ENCODE measurements at regions not wholly inside any gene's neighbourhood (a gene's known extent, or its start where the extent isn't known, plus 50 kb on each side); places are given as distances from the start of the nearest gene placed in this dataset.
"Not testable (repeated sequence)": the region's sequence is repeated elsewhere in the genome, so short reads cannot be mapped to it uniquely, and the experiment has no call there.

GRCh38 chr7:136128050-136128449 lies 150.9 kb upstream of the MTPN start:
- Mint-ChIP-seq H3K4me1 (peaks cover 3% of the 10 kb centered on the region), H3K27me3 (peaks cover 2% of the 10 kb centered on the region), H3K36me3 (no peaks in the 10 kb centered on the region), H3K9me3 (peaks cover 4% of the 10 kb centered on the region), H3K27ac (no peak overlapping the region), H3K4me3 (no peak overlapping the region)
- POLR2A ChIA-PET: no interaction called here
- ATAC-seq (ENCODE audit: low read depth) (no peak), DNase-seq (no peak)

DNA sequence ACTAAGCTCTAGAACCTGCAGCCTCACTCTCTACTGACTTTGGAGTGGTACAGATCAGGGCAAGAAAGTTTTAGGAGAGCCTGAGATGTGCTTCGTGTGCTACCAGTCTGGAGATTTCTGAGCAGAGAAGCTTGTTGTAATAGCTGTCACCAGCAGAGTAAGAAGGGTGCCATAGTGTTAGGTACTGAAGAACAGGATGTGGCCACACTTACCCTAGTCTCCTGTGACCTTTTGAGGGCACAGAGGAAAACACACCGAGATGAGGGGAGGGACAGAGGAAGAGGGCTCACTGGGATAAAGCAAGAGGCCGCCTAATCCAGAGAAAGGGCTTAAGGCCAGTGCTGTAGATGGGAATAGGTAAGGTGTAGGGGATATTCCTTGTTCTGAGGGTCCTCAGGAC lies 146.2 kb upstream of the MTPN start:
- no peak for ATAC-seq (ENCODE audit: low read depth)
- Mint-ChIP-seq H3K4me1 (peaks cover 3% of the 10 kb centered on the region), H3K27me3 (peaks cover 2% of the 10 kb centered on the region), H3K9me3 (peaks cover 4% of the 10 kb centered on the region), H3K4me3 (no peak overlapping the region), H3K36me3 (no peaks in the 10 kb centered on the region), H3K27ac (no peak overlapping the region)
- DNase-seq: no peak
- POLR2A ChIA-PET: no interaction called here

GRCh38 chr7:136122026-136122425 lies 144.9 kb upstream of the MTPN start:
- H3K9me3 Mint-ChIP-seq: peaks cover 4% of the 10 kb centered on the region
- no peak overlapping the region for H3K27ac Mint-ChIP-seq
- ATAC-seq (ENCODE audit: low read depth) (no peak), DNase-seq (no peak)
- H3K27me3 Mint-ChIP-seq: peaks cover 2% of the 10 kb centered on the region
- POLR2A ChIA-PET: no interaction called here
- no peaks in the 10 kb centered on the region for H3K36me3 Mint-ChIP-seq
- H3K4me3 Mint-ChIP-seq: no peak overlapping the region
- peaks cover 3% of the 10 kb centered on the region for H3K4me1 Mint-ChIP-seq

- Mint-ChIP-seq H3K4me1 (no peaks in the 10 kb centered on the region), H3K36me3 (no peaks in the 10 kb centered on the region), H3K9me3 (no peaks in the 10 kb centered on the region), H3K27ac (no peak overlapping the region), H3K4me3 (no peak overlapping the region), H3K27me3 (no peaks in the 10 kb centered on the region)
- DNase-seq (no peak), ATAC-seq (ENCODE audit: low read depth) (no peak)
- POLR2A ChIA-PET: no interaction called here
Observed at GRCh38 chr7:136117539-136117938, 140.4 kb upstream of the MTPN start.

DNA sequence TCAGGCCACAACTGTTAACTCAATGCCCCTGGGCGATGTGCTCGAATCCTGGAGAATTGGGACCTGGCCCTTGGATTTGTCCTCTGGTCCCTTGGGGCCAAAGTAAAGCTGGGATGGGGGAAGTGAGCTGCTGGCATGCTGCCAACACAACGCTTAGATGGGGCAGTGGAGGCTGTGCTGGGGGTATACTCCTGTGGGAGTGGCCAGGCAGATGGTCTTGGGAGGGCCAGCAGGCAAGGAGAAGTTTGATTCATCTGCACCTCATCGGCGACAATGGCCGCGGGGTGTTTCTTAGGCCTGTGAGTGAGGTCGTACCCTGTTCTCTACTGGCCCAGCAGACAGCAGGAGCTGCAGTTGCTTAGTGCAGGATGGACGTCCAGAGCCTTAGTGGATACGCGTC lies 139.0 kb upstream of the MTPN start:
- no peak overlapping the region for H3K4me3 Mint-ChIP-seq
- H3K4me1 Mint-ChIP-seq: no peaks in the 10 kb centered on the region
- peaks cover 2% of the 10 kb centered on the region for H3K27me3 Mint-ChIP-seq
- H3K9me3 Mint-ChIP-seq: peaks cover 1% of the 10 kb centered on the region
- ATAC-seq (ENCODE audit: low read depth): no peak
- no peak for DNase-seq
- H3K27ac Mint-ChIP-seq: no peak overlapping the region
- POLR2A ChIA-PET: no interaction called here
- no peaks in the 10 kb centered on the region for H3K36me3 Mint-ChIP-seq

DNA sequence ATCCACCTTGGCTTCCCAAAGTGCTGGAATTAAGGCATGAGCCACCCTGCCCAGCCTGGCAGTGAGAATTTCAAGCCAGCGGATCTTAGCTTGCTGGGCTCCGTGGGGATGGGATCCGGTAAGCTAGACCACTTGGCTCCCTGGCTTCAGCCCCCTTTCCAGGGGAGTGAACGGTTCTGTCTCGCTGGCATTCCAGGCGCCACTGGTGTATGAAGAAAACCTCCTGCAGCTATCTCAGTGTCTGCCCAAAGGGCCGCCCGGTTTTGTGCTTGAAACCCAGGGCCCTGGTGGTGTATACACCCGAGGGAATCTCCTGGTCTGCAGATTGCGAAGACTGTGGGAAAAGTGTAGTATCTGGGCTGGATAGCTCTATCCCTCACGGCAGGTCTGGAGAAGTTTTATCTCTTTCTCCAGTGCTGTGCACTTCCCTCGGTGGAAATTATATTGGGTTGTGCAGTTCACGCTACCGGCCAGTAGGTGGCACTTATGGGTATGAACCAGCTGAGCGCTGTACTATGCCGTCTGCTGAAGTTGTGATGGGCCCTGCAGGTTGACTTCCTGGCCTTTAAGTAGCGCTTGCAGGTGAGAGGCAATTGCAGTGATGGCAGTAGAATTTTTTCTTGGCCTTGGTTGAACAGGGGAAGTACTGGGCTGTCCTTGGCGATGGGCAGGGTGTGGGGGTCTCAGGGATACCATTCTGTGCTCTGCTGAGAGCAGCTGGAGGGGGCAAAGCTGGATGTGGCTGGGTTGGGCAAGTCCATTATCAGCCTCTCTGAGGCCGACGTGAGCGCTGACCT lies 138.0 kb upstream of the MTPN start:
- Mint-ChIP-seq H3K4me1 (no peaks in the 10 kb centered on the region), H3K27me3 (peaks cover 2% of the 10 kb centered on the region), H3K36me3 (no peaks in the 10 kb centered on the region), H3K27ac (no peak overlapping the region), H3K9me3 (peaks cover 1% of the 10 kb centered on the region), H3K4me3 (no peak overlapping the region)
- peak; percentile 53 for DNase-seq
- peak; percentile 84 for ATAC-seq (ENCODE audit: low read depth)
- POLR2A ChIA-PET: no interaction called here

DNA sequence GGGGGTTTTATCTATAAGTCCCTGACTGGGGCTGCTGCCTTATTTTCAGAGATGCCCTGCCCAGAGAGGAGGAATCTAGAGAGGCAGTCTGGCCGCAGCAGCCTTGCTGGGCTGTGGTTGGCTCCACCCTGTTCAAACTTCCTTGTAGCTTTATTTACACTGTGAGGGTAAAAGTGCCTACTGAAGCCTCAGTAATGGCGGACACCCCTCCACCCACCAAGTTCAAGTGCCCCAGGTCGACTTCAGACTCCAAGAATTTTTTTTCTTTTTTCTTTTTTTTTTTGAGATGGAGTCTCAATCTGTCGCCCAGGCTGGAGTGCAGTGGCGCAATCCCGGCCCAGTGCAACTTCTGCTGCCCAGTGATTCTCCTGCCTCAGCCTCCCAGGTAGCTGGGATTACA lies 137.3 kb upstream of the MTPN start:
- POLR2A ChIA-PET; H3K9me3 Mint-ChIP-seq; H3K4me3 Mint-ChIP-seq; H3K4me1 Mint-ChIP-seq; ATAC-seq (ENCODE audit: low read depth); H3K36me3 Mint-ChIP-seq; H3K27me3 Mint-ChIP-seq; H3K27ac Mint-ChIP-seq; DNase-seq: not testable (repeated sequence)

- H3K36me3 Mint-ChIP-seq; H3K9me3 Mint-ChIP-seq; H3K4me3 Mint-ChIP-seq; H3K4me1 Mint-ChIP-seq; H3K27me3 Mint-ChIP-seq; DNase-seq; POLR2A ChIA-PET; H3K27ac Mint-ChIP-seq; ATAC-seq (ENCODE audit: low read depth): not testable (repeated sequence)
Observed at GRCh38 chr7:136109037-136109436, 131.9 kb upstream of the MTPN start.

- H3K9me3 Mint-ChIP-seq: peaks cover 9% of the 10 kb centered on the region
- no peak overlapping the region for H3K27ac Mint-ChIP-seq
- ATAC-seq (ENCODE audit: low read depth) (no peak), DNase-seq (no peak)
- POLR2A ChIA-PET: no interaction called here
- H3K36me3 Mint-ChIP-seq: no peaks in the 10 kb centered on the region
- no peaks in the 10 kb centered on the region for H3K4me1 Mint-ChIP-seq
- no peak overlapping the region for H3K4me3 Mint-ChIP-seq
- no peaks in the 10 kb centered on the region for H3K27me3 Mint-ChIP-seq
Observed at GRCh38 chr7:136105191-136105590, 128.0 kb upstream of the MTPN start.

DNA sequence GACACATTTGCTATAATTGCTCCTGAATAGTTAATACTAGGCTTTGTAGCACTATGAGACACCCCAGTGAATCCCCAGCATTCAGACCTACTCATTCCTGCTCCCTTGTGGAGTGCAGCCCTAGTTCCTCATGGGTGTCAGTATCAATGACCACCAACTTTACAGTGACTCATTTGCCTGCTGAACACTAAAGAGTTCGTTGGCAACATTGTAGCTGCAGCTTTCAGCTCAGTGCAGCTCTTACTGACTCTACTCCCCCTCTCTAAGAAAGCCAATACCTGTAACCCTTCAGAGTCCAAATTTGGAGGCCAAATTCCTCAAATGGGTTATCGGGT lies 127.1 kb upstream of the MTPN start:
- no peaks in the 10 kb centered on the region for H3K27me3 Mint-ChIP-seq
- H3K4me3 Mint-ChIP-seq: no peak overlapping the region
- H3K9me3 Mint-ChIP-seq: peaks cover 7% of the 10 kb centered on the region
- DNase-seq: no peak
- H3K27ac Mint-ChIP-seq: no peak overlapping the region
- POLR2A ChIA-PET: no interaction called here
- no peaks in the 10 kb centered on the region for H3K4me1 Mint-ChIP-seq
- no peak for ATAC-seq (ENCODE audit: low read depth)
- no peaks in the 10 kb centered on the region for H3K36me3 Mint-ChIP-seq

DNA sequence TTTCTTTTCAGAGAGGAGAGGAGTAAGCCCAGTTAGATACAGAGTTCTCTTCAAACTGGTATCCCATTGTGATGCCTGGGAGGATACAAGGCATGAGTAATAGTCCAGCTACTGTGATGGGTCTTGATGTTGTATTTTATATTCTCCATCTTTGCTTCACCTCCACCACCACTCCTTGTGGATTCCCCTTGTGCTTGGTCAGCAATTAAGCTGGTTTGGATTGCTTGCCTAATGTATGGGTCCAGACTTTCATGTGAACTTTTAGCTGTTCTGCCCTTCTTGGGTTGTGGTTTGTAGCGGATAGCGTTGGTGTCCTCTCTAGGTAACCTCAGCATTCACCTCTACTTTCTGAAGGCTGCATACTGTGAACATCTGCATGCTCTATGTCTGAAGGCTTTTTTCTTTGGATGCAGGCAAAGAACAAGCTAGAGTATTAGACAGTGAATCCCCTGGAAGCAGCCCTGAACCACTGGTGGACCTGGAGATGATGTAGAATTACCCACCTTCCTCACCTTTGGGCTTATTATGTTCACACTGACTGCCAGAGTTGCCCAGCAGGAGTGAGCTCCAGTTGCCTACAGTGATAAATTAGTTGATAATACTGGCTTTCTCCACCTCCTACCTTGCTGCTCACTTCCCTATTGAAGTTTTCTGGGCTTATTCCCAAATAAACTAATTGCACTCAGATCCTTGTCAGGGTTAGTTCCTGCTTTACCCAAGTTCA lies 126.5 kb upstream of the MTPN start:
- DNase-seq: no peak
- Mint-ChIP-seq H3K4me1 (no peaks in the 10 kb centered on the region), H3K4me3 (no peak overlapping the region), H3K9me3 (peaks cover 7% of the 10 kb centered on the region), H3K27me3 (no peaks in the 10 kb centered on the region), H3K27ac (no peak overlapping the region), H3K36me3 (no peaks in the 10 kb centered on the region)
- ATAC-seq (ENCODE audit: low read depth): no peak
- POLR2A ChIA-PET: no interaction called here

DNA sequence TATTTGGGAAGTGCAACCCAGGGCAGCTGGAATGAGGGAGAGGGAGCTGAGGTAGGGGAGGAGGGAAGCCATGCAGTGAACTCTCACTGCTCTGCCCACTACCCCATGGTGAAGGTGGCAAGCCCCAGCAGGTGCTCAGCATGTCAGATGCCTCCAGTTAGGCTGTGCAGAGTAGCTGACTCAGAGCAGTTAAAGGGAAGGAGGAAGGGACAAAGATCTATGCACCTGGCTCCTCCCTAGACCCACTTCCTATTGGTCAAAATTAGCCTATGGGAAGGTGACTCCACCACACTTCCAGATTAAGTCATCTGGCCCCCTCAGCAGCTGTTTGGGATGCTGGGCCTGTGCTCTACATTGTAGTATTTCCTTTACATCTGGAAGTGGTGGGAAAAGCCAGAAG lies 125.7 kb upstream of the MTPN start:
- Mint-ChIP-seq H3K4me3 (no peak overlapping the region), H3K4me1 (no peaks in the 10 kb centered on the region), H3K9me3 (peaks cover 3% of the 10 kb centered on the region), H3K27me3 (no peaks in the 10 kb centered on the region), H3K36me3 (no peaks in the 10 kb centered on the region), H3K27ac (no peak overlapping the region)
- ATAC-seq (ENCODE audit: low read depth) (no peak), DNase-seq (no peak)
- POLR2A ChIA-PET: no interaction called here

- POLR2A ChIA-PET; H3K4me3 Mint-ChIP-seq; H3K27me3 Mint-ChIP-seq; H3K36me3 Mint-ChIP-seq; DNase-seq; H3K9me3 Mint-ChIP-seq; H3K4me1 Mint-ChIP-seq; ATAC-seq (ENCODE audit: low read depth); H3K27ac Mint-ChIP-seq: not testable (repeated sequence)
Observed at GRCh38 chr7:136092714-136093113, 115.6 kb upstream of the MTPN start.

DNA sequence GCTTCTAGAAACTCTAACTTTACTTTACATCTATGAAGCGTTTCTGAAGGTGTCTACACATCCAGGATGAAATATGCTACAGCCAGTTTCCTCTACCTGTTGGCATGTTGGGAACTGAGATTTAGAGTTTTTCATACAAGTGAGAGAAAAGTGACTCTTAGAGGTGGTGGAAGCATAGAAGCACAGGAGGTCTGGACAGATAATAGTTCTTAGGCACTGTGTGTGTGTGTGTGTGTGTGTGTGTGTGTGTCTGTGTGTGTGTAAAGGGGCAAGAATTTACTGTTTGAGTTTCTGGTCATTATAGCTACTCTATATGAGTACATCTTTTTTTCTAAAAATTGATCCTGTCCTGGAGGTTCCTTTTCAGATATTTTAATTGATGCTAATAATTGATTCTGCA lies 110.7 kb upstream of the MTPN start:
- ATAC-seq (ENCODE audit: low read depth) (no peak), DNase-seq (no peak)
- Mint-ChIP-seq H3K27ac (no peak overlapping the region), H3K9me3 (peaks cover 3% of the 10 kb centered on the region), H3K4me3 (no peak overlapping the region), H3K4me1 (no peaks in the 10 kb centered on the region), H3K36me3 (peaks cover 2% of the 10 kb centered on the region), H3K27me3 (no peaks in the 10 kb centered on the region)
- POLR2A ChIA-PET: no interaction called here

Measured in activated naive CD8-positive, alpha-beta T cell treated with anti-CD3 and anti-CD28 coated beads, Interleukin-2, amount 10 ng/mL, durations not matched to agents 7 days and 5 days (primary cell).